ENCODE measurements at regions not wholly inside any gene's neighbourhood (a gene's known extent, or its start where the extent isn't known, plus 50 kb on each side); places are given as distances from the start of the nearest gene placed in this dataset.

DNA sequence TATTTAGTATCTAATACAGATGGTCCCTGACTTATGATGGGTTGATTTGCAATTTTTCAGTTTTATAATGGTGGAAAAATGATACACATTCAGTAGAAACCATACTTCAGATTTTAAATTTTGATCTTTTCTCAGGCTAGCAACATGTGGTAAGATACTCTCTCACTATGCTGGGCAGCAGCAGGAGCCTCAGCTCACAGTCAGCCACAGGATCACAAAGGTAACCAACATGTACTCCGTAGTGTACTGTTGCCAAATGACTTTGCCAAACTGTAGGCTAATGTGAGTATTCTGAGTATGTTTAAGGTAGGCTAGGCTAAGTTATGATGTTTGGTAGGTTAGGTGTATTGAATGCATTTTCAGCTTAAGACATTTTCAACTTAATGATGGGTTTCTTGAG is 498.6 kb upstream of the DPPA4 start:
- no peaks in the 10 kb centered on the region for H3K36me3 ChIP-seq
- H3K27ac ChIP-seq, result no peak overlapping the region
- intact Hi-C loops (cut with DNase I), result no loop called here
- H3K4me1 ChIP-seq, result no peaks in the 10 kb centered on the region
- TF ChIP-seq, protein P1, sequence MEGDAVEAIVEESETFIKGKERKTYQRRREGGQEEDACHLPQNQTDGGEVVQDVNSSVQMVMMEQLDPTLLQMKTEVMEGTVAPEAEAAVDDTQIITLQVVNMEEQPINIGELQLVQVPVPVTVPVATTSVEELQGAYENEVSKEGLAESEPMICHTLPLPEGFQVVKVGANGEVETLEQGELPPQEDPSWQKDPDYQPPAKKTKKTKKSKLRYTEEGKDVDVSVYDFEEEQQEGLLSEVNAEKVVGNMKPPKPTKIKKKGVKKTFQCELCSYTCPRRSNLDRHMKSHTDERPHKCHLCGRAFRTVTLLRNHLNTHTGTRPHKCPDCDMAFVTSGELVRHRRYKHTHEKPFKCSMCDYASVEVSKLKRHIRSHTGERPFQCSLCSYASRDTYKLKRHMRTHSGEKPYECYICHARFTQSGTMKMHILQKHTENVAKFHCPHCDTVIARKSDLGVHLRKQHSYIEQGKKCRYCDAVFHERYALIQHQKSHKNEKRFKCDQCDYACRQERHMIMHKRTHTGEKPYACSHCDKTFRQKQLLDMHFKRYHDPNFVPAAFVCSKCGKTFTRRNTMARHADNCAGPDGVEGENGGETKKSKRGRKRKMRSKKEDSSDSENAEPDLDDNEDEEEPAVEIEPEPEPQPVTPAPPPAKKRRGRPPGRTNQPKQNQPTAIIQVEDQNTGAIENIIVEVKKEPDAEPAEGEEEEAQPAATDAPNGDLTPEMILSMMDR (IDR thresholded peaks at IDR 0.05), result no peak
- no peaks in the 10 kb centered on the region for H3K27me3 ChIP-seq
- ATAC-seq (no peak), DNase-seq (no peak)
- H3K4me3 ChIP-seq, result no peak overlapping the region
- no peaks in the 10 kb centered on the region for H3K9me3 ChIP-seq

- ATAC-seq, result no peak
- Histone ChIP-seq H3K27ac (no peak overlapping the region), H3K9me3 (peaks cover 16% of the 10 kb centered on the region), H3K4me1 (no peaks in the 10 kb centered on the region), H3K4me3 (no peak overlapping the region), H3K36me3 (no peaks in the 10 kb centered on the region), H3K27me3 (no peaks in the 10 kb centered on the region)
- DNase-seq, result no peak
- TF ChIP-seq, protein P1 (IDR thresholded peaks at IDR 0.05), result no peak
- intact Hi-C loops (cut with DNase I), result no loop called here
These were observed 514.5 kb upstream of the DPPA4 start for GRCh38 chr3:109851854-109852253.

DNA sequence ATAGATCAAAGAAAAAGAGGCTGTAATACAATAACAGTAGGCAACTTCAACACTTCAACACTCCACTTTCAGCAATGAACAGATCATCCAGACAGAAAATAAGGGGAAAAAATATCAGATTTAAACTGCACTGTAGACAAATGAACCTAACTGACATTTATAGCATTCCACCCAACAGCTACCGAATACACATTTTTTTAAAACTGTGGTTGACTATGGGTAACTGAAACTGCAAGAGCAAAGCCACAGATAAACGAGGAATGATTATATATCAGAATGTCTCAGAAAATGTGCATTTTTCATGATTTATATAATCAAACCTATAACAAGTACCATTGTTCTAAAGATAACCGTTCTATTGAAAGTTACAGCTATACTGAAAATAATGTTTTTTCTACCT is 514.9 kb upstream of the DPPA4 start:
- Histone ChIP-seq H3K4me3 (no peak overlapping the region), H3K27me3 (no peaks in the 10 kb centered on the region), H3K4me1 (no peaks in the 10 kb centered on the region), H3K9me3 (peaks cover 16% of the 10 kb centered on the region), H3K27ac (no peak overlapping the region), H3K36me3 (no peaks in the 10 kb centered on the region)
- intact Hi-C loops (cut with DNase I), result no loop called here
- ATAC-seq, result no peak
- no peak for DNase-seq
- TF ChIP-seq, protein P1 (IDR thresholded peaks at IDR 0.05), result no peak

- TF ChIP-seq, protein P1 (IDR thresholded peaks at IDR 0.05), result no peak
- no peak for DNase-seq
- Histone ChIP-seq H3K4me3 (no peak overlapping the region), H3K27me3 (no peaks in the 10 kb centered on the region), H3K27ac (no peak overlapping the region), H3K4me1 (no peaks in the 10 kb centered on the region), H3K36me3 (no peaks in the 10 kb centered on the region), H3K9me3 (peaks cover 16% of the 10 kb centered on the region)
- ATAC-seq, result no peak
- intact Hi-C loops (cut with DNase I), result no loop called here
These were observed 515.9 kb upstream of the DPPA4 start for GRCh38 chr3:109853077-109853731.

DNA sequence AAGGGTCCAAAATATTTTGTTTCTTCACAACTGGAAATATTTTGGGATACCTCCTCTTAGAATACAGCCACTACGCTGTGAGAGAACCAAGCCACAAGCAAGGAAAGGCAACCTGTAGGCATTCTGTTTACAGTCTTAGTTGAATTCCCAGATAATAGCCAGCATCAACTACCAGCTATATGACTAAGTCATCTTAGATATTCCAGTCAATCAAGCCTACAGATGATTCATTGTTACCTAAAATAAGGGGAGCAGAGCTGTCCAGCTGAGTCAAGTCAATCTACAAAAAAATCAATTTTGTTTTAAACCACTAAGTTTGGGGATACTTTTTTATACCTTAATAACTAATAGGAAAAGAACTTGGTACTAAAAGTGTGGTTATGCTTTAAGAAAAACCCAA is 526.4 kb upstream of the DPPA4 start:
- Histone ChIP-seq H3K4me1 (no peaks in the 10 kb centered on the region), H3K27ac (no peak overlapping the region), H3K9me3 (peaks cover 6% of the 10 kb centered on the region), H3K4me3 (no peak overlapping the region), H3K36me3 (no peaks in the 10 kb centered on the region), H3K27me3 (no peaks in the 10 kb centered on the region)
- TF ChIP-seq, protein P1 (IDR thresholded peaks at IDR 0.05), result no peak
- DNase-seq, result no peak
- ATAC-seq, result no peak
- intact Hi-C loops (cut with DNase I), result no loop called here

DNA sequence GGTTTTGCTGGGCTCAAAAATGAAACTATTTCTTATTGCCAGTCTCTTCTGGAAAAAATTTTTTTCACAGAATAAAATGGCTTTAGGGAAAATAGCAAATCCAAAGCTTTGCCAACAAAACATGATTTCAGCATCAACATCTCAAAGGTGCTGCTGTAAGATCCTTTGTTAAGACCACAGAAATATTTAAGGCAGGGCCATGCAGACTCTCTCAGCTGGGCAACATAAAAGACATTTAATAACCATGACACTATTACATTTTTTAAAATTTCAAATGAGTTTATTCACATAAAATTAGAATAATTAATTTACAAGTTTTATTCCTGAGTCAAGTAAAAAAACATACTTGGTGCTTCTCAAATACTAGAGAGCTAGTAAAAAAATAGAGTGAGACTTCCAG is 527.1 kb upstream of the DPPA4 start:
- intact Hi-C loops (cut with DNase I), result no loop called here
- Histone ChIP-seq H3K27me3 (no peaks in the 10 kb centered on the region), H3K36me3 (no peaks in the 10 kb centered on the region), H3K9me3 (peaks cover 6% of the 10 kb centered on the region), H3K27ac (no peak overlapping the region), H3K4me3 (no peak overlapping the region), H3K4me1 (no peaks in the 10 kb centered on the region)
- DNase-seq (no peak), ATAC-seq (no peak)
- TF ChIP-seq, protein P1 (IDR thresholded peaks at IDR 0.05), result no peak

Measured in upper lobe of right lung (tissue), 1 donor.